Endodermal cell (in vitro differentiated cells): ENCODE measurements at regions not wholly inside any gene's neighbourhood (a gene's known extent, or its start where the extent isn't known, plus 50 kb on each side); places are given as distances from the start of the nearest gene placed in this dataset.
"Not testable (repeated sequence)": the region's sequence is repeated elsewhere in the genome, so short reads cannot be mapped to it uniquely, and the experiment has no call there.

Source experiments
- DNase-seq: peaks from one replicate; pipeline ENCODE4 v3.0.0-alpha.2; 2017
- H3K27ac ChIP-seq: 2 replicates; pipeline ENCODE4 v1.5.1; 2013; ENCODE audit warnings: mild to moderate bottlenecking, low read depth, low read length, moderate library complexity
- H3K27me3 ChIP-seq: 2 replicates; pipeline ENCODE4 v1.6.1; 2013; ENCODE audit warnings: mild to moderate bottlenecking, low read length, moderate library complexity; ENCODE audit not compliant: insufficient read depth, control insufficient read depth, poor library complexity, severe bottlenecking
- H3K36me3 ChIP-seq: 2 replicates; pipeline ENCODE4 v1.7.0; 2013; ENCODE audit warnings: mild to moderate bottlenecking, low read length, moderate library complexity; ENCODE audit not compliant: control insufficient read depth, insufficient read depth
- H3K4me1 ChIP-seq: one replicate; pipeline ENCODE4 v1.7.0; 2013; ENCODE audit warnings: low read length; ENCODE audit not compliant: control insufficient read depth, insufficient read depth
- H3K4me3 ChIP-seq: 2 replicates; pipeline ENCODE4 v1.5.1; 2013; ENCODE audit warnings: mild to moderate bottlenecking, low read length, moderate library complexity
- H3K9ac ChIP-seq: 2 replicates; pipeline ENCODE4 v1.6.1; 2013; ENCODE audit warnings: mild to moderate bottlenecking, low read length, moderate library complexity; ENCODE audit not compliant: poor library complexity, severe bottlenecking; ENCODE audit errors: extremely low read depth
- H3K9me3 ChIP-seq: 2 replicates; pipeline ENCODE4 v1.6.1; 2013; ENCODE audit warnings: mild to moderate bottlenecking, low read length, moderate library complexity; ENCODE audit not compliant: control insufficient read depth
- H3K27ac Mint-ChIP-seq: 2 replicates; pipeline ENCODE4 v1.8.0; 2020; ENCODE audit warnings: mixed read lengths
- H3K27me3 Mint-ChIP-seq: 2 replicates; pipeline ENCODE4 v1.8.0; 2021; ENCODE audit warnings: mild to moderate bottlenecking, mixed read lengths; ENCODE audit not compliant: insufficient read depth
- H3K36me3 Mint-ChIP-seq: 2 replicates; pipeline ENCODE4 v1.8.0; 2020; ENCODE audit warnings: low read depth, mixed read lengths
- H3K4me1 Mint-ChIP-seq: 2 replicates; pipeline ENCODE4 v1.8.0; 2020; ENCODE audit warnings: mixed read lengths
- H3K4me3 Mint-ChIP-seq: 2 replicates; pipeline ENCODE4 v1.8.0; 2020; ENCODE audit warnings: mild to moderate bottlenecking, moderate library complexity, mixed read lengths
- H3K9me3 Mint-ChIP-seq: 2 replicates; pipeline ENCODE4 v1.8.0; 2020; ENCODE audit warnings: mild to moderate bottlenecking, mixed read lengths
- CTCF ChIP-seq: fragments of 200-600 bp; sonication (generic); conservative IDR thresholded peaks from 2 replicates; pipeline ENCODE4 v1.5.0; 2021; ENCODE audit warnings: antibody characterized with exemption, mild to moderate bottlenecking
- WGBS, 2 experiments: methylation state at CpG; one replicate each; pipeline versions ENCODE4 v1.1.5 to v1.1.7; 2013; ENCODE audit warnings: missing lambda C conversion rate in 2 of 2, mixed read lengths in 1 of 2; ENCODE audit not compliant: insufficient coverage in 1 of 2, insufficient read length in 1 of 2; 5-methylcytosine and 5-hydroxymethylcytosine counted together

GRCh38 chr4:147157860-147158701, 212.4 kb upstream of the TTC29 start:
- Mint-ChIP-seq H3K36me3 (no peaks in the 10 kb centered on the region), H3K27ac (no peak overlapping the region), H3K27me3 (peaks cover 9% of the 10 kb centered on the region), H3K9me3 (no peaks in the 10 kb centered on the region), H3K4me3 (peak overlapping the region; percentile 45), H3K4me1 (peaks cover 5% of the 10 kb centered on the region)
- 20 to 21% methylated on average over 9 to 29 of the region's 29 CpGs for WGBS, 2 experiments
- Histone ChIP-seq H3K4me1 (peaks cover 6% of the 10 kb centered on the region), H3K36me3 (no peaks in the 10 kb centered on the region), H3K27ac (peak overlapping the region; percentile 61), H3K27me3 (no peaks in the 10 kb centered on the region), H3K9me3 (no peaks in the 10 kb centered on the region), H3K9ac (peak overlapping the region; percentile 6), H3K4me3 (peak overlapping the region; percentile 50)
- peak; percentile 81 for DNase-seq
- no peak for TF ChIP-seq CTCF

GRCh38 chr4:147160908-147161513, 215.3 kb upstream of the TTC29 start:
- no peaks in the 10 kb centered on the region for H3K36me3 Mint-ChIP-seq
- peak; percentile 91 for TF ChIP-seq CTCF
- H3K27ac ChIP-seq = no peak overlapping the region
- H3K27me3 ChIP-seq = no peaks in the 10 kb centered on the region
- no peaks in the 10 kb centered on the region for H3K9me3 ChIP-seq
- no peak overlapping the region for H3K27ac Mint-ChIP-seq
- DNase-seq = peak; percentile 65
- H3K4me1 ChIP-seq = peaks cover 6% of the 10 kb centered on the region
- no peak overlapping the region for H3K4me3 ChIP-seq
- no peak overlapping the region for H3K9ac ChIP-seq
- WGBS, 2 experiments = 33% methylated on average over 3 of the region's 3 CpGs; no CpG with 5 or more reads in 1 of the 2 experiments
- H3K9me3 Mint-ChIP-seq = no peaks in the 10 kb centered on the region
- no peak overlapping the region for H3K4me3 Mint-ChIP-seq
- peaks cover 9% of the 10 kb centered on the region for H3K27me3 Mint-ChIP-seq
- H3K36me3 ChIP-seq = no peaks in the 10 kb centered on the region
- H3K4me1 Mint-ChIP-seq = peaks cover 5% of the 10 kb centered on the region

- Mint-ChIP-seq H3K27me3 (no peaks in the 10 kb centered on the region), H3K36me3 (no peaks in the 10 kb centered on the region), H3K4me3 (no peak overlapping the region), H3K27ac (no peak overlapping the region), H3K9me3 (no peaks in the 10 kb centered on the region), H3K4me1 (peaks cover 2% of the 10 kb centered on the region)
- Histone ChIP-seq H3K27ac (no peak overlapping the region), H3K27me3 (no peaks in the 10 kb centered on the region), H3K9me3 (no peaks in the 10 kb centered on the region), H3K9ac (no peak overlapping the region), H3K36me3 (no peaks in the 10 kb centered on the region), H3K4me3 (no peak overlapping the region), H3K4me1 (no peaks in the 10 kb centered on the region)
- no peak for TF ChIP-seq CTCF
- DNase-seq = no peak
Measured at GRCh38 chr4:147163311-147163710, 217.6 kb upstream of the TTC29 start.

GRCh38 chr4:147168200-147168599, 222.5 kb upstream of the TTC29 start:
- H3K27ac Mint-ChIP-seq, H3K4me3 ChIP-seq, H3K27me3 ChIP-seq, H3K9me3 Mint-ChIP-seq, H3K4me1 Mint-ChIP-seq, H3K9me3 ChIP-seq, H3K36me3 ChIP-seq, H3K4me3 Mint-ChIP-seq, H3K36me3 Mint-ChIP-seq, H3K27ac ChIP-seq, DNase-seq, H3K4me1 ChIP-seq, H3K27me3 Mint-ChIP-seq, H3K9ac ChIP-seq: not testable (repeated sequence)
